ENCODE measurements at regions not wholly inside any gene's neighbourhood (a gene's known extent, or its start where the extent isn't known, plus 50 kb on each side); places are given as distances from the start of the nearest gene placed in this dataset.

DNA sequence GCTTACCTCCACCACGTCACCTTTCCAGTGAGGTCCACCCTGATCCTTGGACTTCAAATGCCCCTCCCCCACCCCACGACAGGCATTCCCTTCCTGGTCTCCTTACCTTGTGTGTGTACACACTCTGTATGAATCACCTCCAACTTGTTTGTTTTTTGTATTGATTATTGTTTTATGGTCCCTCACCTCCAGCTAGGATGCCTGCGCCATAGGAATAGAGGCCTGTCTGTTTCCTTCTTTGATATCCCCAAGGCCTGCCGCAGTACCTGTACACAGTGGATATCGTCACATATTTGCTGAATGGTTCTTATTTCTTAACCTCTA lies 219.6 kb upstream of the POU3F1 start:
- Histone ChIP-seq H3K27ac (no peak overlapping the region), H3K27me3 (no peaks in the 10 kb centered on the region), H3K4me1 (no peaks in the 10 kb centered on the region), H3K4me3 (no peak overlapping the region), H3K9me3 (no peaks in the 10 kb centered on the region), H3K36me3 (no peaks in the 10 kb centered on the region)
- TF ChIP-seq POLR2A (IDR thresholded peaks at IDR 0.05) (no peak), EP300 (IDR thresholded peaks at IDR 0.05) (no peak)
- TF ChIP-seq, protein P1, sequence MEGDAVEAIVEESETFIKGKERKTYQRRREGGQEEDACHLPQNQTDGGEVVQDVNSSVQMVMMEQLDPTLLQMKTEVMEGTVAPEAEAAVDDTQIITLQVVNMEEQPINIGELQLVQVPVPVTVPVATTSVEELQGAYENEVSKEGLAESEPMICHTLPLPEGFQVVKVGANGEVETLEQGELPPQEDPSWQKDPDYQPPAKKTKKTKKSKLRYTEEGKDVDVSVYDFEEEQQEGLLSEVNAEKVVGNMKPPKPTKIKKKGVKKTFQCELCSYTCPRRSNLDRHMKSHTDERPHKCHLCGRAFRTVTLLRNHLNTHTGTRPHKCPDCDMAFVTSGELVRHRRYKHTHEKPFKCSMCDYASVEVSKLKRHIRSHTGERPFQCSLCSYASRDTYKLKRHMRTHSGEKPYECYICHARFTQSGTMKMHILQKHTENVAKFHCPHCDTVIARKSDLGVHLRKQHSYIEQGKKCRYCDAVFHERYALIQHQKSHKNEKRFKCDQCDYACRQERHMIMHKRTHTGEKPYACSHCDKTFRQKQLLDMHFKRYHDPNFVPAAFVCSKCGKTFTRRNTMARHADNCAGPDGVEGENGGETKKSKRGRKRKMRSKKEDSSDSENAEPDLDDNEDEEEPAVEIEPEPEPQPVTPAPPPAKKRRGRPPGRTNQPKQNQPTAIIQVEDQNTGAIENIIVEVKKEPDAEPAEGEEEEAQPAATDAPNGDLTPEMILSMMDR (IDR thresholded peaks at IDR 0.05), result no peak
- DNase-seq (ENCODE audit: low spot score in 2 of 2), result no peak
- 92 to 95% methylated on average over 5 of the region's 5 CpGs for WGBS, 2 donors

DNA sequence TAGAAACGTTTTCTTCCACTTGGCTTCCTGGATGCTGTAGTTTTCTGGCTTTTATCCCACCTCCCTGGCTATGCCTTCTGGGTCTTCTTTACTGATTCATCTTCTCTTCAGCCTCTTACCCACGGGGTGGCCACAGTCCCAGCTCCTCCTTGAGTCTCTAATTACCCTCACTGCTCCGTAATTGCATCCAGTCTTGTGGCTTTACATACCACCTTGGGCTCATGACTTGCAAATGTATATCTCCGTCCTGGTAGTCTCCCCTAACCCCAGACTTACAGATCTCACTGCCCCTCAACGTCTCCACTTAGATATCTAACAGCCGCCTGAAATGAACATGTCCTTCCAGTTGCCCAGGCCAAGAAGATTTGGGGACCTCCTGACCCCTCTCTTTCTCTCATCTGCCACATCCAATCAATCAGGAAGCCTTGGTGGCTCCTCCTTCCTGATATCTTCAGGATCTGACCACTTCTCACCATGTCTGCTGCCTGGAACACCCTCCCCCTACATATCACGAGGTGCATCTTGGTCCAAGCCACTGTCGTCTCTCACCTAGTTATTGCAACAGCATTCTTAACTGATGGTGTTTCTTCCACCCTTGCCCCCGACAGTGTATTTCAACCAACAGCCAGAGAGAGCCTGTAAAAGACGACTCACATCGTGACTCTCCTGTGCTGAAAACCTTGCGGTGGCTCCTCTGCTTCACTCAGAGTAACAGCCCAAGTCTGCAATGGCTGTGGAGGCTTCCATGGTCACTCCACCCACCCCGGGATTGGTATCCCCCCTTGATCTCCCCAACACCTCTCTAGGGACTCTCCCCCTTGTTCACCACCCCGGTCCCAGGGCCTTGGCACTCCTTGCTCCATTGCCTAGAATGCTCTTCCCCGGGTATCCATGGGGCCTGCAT lies 219.0 kb upstream of the POU3F1 start:
- DNase-seq (ENCODE audit: low spot score in 2 of 2), result no peak
- H3K4me3 ChIP-seq, result no peak overlapping the region
- H3K27ac ChIP-seq, result no peak overlapping the region
- WGBS, 2 donors, result 79% methylated on average over 15 of the region's 15 CpGs
- no peaks in the 10 kb centered on the region for H3K4me1 ChIP-seq
- no peaks in the 10 kb centered on the region for H3K9me3 ChIP-seq
- TF ChIP-seq EP300 (IDR thresholded peaks at IDR 0.05) (no peak), POLR2A (IDR thresholded peaks at IDR 0.05) (no peak)
- TF ChIP-seq, protein P1 (IDR thresholded peaks at IDR 0.05), result no peak
- H3K27me3 ChIP-seq, result no peaks in the 10 kb centered on the region
- no peaks in the 10 kb centered on the region for H3K36me3 ChIP-seq

DNA sequence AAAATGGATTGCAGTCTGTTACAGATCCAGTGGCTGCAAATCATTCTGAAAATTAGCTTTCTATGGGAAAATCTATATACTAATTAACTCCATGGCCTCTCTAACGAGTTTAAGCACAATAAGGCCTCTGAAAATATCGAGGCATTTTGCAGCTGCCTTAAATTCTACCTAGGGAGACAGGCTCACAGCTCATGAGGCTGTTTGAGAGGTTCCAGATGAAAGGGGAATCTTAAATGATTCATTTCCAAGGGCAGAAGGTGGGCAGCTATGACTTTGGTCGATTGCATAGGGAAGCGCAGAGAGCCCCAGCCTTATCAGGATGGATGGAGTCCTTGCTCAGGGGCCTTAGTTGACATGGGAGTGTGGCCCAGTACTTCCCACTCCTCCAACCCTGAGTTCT lies 216.8 kb upstream of the POU3F1 start:
- Histone ChIP-seq H3K27me3 (no peaks in the 10 kb centered on the region), H3K36me3 (no peaks in the 10 kb centered on the region), H3K4me1 (no peaks in the 10 kb centered on the region), H3K9me3 (peaks cover 0 to 16% (median 0%) of the 10 kb centered on the region in 4 donors), H3K27ac (no peak overlapping the region), H3K4me3 (no peak overlapping the region)
- no peak for TF ChIP-seq EP300 (IDR thresholded peaks at IDR 0.05)
- 64 to 82% methylated on average over 4 of the region's 4 CpGs for WGBS, 2 donors
- no peak for DNase-seq (ENCODE audit: low spot score in 2 of 2)

DNA sequence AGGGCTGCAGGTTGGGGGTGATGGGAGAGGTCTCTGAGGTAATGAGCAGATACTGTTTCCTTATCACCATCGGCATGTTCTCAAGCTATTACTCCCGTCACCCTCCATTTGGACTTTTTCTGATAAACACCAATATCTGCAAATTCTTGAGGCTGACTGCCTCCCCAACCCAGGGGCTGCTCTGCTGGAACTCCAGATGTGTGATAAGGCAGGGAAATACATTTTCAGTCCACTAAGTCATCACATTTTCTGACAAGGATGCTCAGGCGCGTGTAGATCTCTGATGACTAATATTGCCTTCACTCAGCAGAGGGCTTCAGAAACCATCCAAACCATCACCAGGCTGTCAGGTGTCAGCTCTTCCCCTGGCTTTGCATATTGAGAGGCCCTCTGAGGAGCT lies 215.0 kb upstream of the POU3F1 start:
- DNase-seq (ENCODE audit: low spot score in 2 of 2), result no peak
- Histone ChIP-seq H3K9me3 (peaks cover 0 to 16% (median 0%) of the 10 kb centered on the region in 4 donors), H3K36me3 (no peaks in the 10 kb centered on the region), H3K4me3 (no peak overlapping the region), H3K27me3 (no peaks in the 10 kb centered on the region), H3K27ac (no peak overlapping the region), H3K4me1 (no peaks in the 10 kb centered on the region)
- TF ChIP-seq, protein P1 (IDR thresholded peaks at IDR 0.05), result no peak
- no peak for TF ChIP-seq POLR2A (IDR thresholded peaks at IDR 0.05)
- no peak for TF ChIP-seq EP300 (IDR thresholded peaks at IDR 0.05)
- WGBS, 2 donors, result 90 to 91% methylated on average over 4 of the region's 4 CpGs

DNA sequence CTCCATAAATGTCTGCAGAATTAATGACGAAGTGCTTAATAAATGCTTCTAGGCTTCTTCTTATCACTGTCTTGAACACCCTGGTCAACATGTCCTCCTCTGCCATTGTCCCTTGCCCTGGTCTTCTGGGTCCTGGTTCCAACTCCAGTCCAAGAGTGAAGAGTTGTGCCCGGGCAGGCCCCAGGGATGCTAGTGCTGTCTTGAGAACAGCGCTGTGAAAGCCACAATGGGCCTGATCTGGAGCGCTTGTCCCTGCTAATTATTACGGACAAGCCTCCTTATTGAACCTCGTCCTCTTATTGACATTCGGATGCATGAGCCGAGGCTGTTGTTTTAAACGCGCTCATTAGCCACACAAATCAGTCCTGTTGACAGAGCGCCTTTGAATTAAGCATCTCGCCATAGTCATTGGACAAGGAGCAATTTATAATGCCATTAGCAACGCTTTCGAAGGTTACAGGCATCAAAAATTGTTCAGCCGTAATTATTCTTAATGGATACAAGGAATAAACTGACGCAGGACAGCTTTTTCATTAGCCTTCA lies 211.6 kb upstream of the POU3F1 start:
- Histone ChIP-seq H3K9me3 (peaks cover 0 to 16% (median 0%) of the 10 kb centered on the region in 4 donors), H3K36me3 (no peaks in the 10 kb centered on the region), H3K27ac (no peak overlapping the region), H3K27me3 (peaks cover 0 to 3% of the 10 kb centered on the region in 2 donors), H3K4me1 (no peaks in the 10 kb centered on the region), H3K4me3 (no peak overlapping the region)
- no peak for TF ChIP-seq POLR2A (IDR thresholded peaks at IDR 0.05)
- no peak for TF ChIP-seq EP300 (IDR thresholded peaks at IDR 0.05)
- TF ChIP-seq, protein P1 (IDR thresholded peaks at IDR 0.05), result no peak
- no peak for DNase-seq (ENCODE audit: low spot score in 2 of 2)
- WGBS, 2 donors, result 72 to 77% methylated on average over 16 of the region's 16 CpGs
